ENCODE measurements at regions not wholly inside any gene's neighbourhood (a gene's known extent, or its start where the extent isn't known, plus 50 kb on each side); places are given as distances from the start of the nearest gene placed in this dataset.
"Not testable (repeated sequence)": the region's sequence is repeated elsewhere in the genome, so short reads cannot be mapped to it uniquely, and the experiment has no call there.

DNA sequence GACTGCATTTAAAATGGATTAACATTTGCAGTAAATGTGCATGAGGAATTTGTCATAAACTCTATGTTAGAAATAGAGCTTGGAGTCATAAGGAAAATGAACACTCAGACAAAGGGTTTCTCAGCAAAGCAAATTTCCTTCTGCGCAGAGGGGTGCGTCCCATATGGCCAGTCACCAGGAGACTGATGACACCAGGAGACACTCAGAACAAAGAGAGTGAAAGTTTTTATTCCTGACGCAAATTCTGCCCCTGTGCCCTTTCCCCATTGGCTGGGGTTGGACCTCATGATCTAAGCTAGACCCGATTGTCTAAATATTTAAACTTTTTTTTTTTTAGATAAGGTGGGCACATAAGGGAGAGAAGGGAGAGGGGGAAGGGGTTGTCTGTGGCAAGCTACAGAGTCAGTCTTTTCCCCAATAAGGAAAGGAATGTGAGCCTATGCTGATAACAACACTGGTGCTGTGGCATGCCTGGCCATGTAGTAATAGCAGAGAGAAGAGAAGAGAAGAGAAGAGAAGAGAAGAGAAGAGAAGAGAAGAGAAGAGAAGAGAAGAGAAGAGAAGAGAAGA lies 202.0 kb downstream of the POM121L12 start:
- no peaks in the 10 kb centered on the region for H3K4me1 ChIP-seq (ENCODE audit: control insufficient read depth, insufficient read depth, low read length)
- no peak overlapping the region for H3K4me3 ChIP-seq (ENCODE audit: low read length)
- DNase-seq, result no peak
- H3K27me3 ChIP-seq (ENCODE audit: control insufficient read depth, insufficient read depth, low read length), result no peaks in the 10 kb centered on the region
- 29% methylated on average over 3 of the region's 4 CpGs for WGBS (ENCODE audit: insufficient coverage, low lambda C conversion rate)
- no peaks in the 10 kb centered on the region for H3K36me3 ChIP-seq (ENCODE audit: control insufficient read depth, insufficient read depth, low read length)
- H3K27ac ChIP-seq (ENCODE audit: low read length), result no peak overlapping the region
- no peaks in the 10 kb centered on the region for H3K9me3 ChIP-seq (ENCODE audit: control insufficient read depth, low read depth, low read length)

DNA sequence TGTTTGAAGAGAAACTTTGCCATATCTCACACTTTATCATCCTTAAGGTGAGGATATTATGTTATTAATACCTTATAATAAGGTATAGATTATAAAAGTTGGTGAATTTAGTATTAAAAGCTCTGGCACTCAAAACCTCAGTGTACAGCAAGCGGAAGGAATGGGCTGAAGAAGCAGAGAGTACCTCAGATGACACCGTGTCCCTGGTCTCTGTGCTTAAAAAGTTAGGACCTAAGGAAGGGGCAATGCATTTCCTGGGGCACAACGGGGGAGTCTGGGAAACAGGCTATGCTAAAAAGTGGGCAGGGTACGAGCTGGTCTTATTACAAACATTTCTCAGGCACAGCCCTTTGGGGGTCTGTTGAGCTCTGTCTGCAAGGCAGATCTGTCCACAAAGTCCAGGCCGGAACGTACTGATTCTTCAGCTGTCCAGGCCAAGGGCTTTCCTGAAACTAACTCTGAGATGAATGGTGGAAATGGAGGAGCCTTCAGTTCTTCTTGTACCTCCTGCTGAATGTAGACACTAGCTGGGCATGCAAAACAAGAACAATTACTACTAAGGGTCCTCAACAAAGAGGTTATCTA lies 202.7 kb downstream of the POM121L12 start:
- Histone ChIP-seq H3K4me1 (ENCODE audit: control insufficient read depth, insufficient read depth, low read length) (no peaks in the 10 kb centered on the region), H3K27ac (ENCODE audit: low read length) (no peak overlapping the region), H3K27me3 (ENCODE audit: control insufficient read depth, insufficient read depth, low read length) (no peaks in the 10 kb centered on the region), H3K36me3 (ENCODE audit: control insufficient read depth, insufficient read depth, low read length) (no peaks in the 10 kb centered on the region), H3K4me3 (ENCODE audit: low read length) (no peak overlapping the region), H3K9me3 (ENCODE audit: control insufficient read depth, low read depth, low read length) (no peaks in the 10 kb centered on the region)
- DNase-seq, result no peak
- no CpG with 5 or more reads among the region's 6 CpGs for WGBS (ENCODE audit: insufficient coverage, low lambda C conversion rate)

DNA sequence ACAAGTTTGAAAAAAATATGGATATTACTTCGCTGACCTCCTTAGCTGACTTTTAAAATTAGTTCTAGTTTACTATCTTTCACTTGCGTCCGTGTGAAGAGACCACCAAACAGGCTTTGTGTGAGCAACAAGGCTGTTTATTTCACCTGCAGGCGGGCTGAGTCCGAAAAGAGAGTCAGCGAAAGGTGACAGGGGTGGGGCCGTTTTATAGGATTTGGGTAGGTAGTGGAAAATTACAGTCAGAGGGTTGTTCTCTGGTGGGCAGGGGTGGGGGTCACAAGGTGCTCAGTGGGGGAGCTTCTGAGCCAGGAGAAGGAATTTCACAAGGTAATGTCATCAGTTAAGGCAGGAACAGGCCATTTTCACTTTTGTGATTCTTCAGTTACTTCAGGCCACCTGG lies 203.7 kb downstream of the POM121L12 start:
- H3K27me3 ChIP-seq (ENCODE audit: control insufficient read depth, insufficient read depth, low read length); H3K27ac ChIP-seq (ENCODE audit: low read length); H3K4me1 ChIP-seq (ENCODE audit: control insufficient read depth, insufficient read depth, low read length); H3K9me3 ChIP-seq (ENCODE audit: control insufficient read depth, low read depth, low read length); H3K36me3 ChIP-seq (ENCODE audit: control insufficient read depth, insufficient read depth, low read length); DNase-seq; H3K4me3 ChIP-seq (ENCODE audit: low read length): not testable (repeated sequence)
- WGBS (ENCODE audit: insufficient coverage, low lambda C conversion rate), result 47% methylated on average over 3 of the region's 7 CpGs

DNA sequence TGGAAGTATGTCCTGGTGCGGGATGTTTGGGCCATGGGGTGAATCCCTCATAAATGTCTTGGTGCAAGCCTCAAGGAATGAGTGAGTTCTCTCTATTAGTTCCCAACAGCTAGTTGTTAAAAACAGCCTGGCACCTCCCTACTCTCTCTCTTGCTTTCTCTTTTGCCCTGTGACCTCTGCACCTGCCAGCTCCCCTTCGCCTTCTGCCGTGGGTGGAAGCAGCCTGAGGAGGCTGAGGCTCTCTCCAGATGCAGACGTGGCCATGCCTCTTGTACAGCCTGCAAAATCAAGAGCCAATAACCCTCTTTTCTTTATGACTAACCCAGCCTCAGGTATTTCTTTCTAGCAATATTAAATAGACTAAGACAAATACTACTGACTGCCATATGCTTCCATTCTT lies 210.3 kb downstream of the POM121L12 start:
- H3K4me1 ChIP-seq (ENCODE audit: control insufficient read depth, insufficient read depth, low read length), result no peaks in the 10 kb centered on the region
- H3K4me3 ChIP-seq (ENCODE audit: low read length), result no peak overlapping the region
- H3K27me3 ChIP-seq (ENCODE audit: control insufficient read depth, insufficient read depth, low read length), result no peaks in the 10 kb centered on the region
- no peak for DNase-seq
- no peaks in the 10 kb centered on the region for H3K36me3 ChIP-seq (ENCODE audit: control insufficient read depth, insufficient read depth, low read length)
- H3K27ac ChIP-seq (ENCODE audit: low read length), result no peak overlapping the region
- H3K9me3 ChIP-seq (ENCODE audit: control insufficient read depth, low read depth, low read length), result peaks cover 3% of the 10 kb centered on the region
- 82% methylated on average over 2 of the region's 4 CpGs for WGBS (ENCODE audit: insufficient coverage, low lambda C conversion rate)

DNA sequence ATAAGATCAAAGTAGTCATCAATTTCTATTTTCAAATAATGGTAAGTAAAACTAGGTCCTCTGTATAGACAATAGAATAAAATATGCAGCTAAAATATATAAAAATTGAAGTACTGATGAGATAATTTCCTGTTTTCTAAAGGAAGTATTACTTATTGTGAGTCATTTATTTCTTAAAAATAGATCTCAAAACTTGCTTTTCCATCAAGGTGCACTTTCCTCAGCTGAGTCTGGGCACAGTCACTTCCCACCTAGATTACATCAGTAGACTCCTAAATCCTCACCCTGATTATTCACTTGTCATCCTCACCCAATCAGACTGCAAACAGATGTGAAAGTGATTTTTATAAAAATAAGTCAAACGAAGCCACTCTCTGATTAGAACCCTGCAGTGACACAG lies 211.5 kb downstream of the POM121L12 start:
- WGBS (ENCODE audit: insufficient coverage, low lambda C conversion rate), result no CpG with 5 or more reads among the region's 1 CpG
- Histone ChIP-seq H3K9me3 (ENCODE audit: control insufficient read depth, low read depth, low read length) (peaks cover 3% of the 10 kb centered on the region), H3K27me3 (ENCODE audit: control insufficient read depth, insufficient read depth, low read length) (no peaks in the 10 kb centered on the region), H3K36me3 (ENCODE audit: control insufficient read depth, insufficient read depth, low read length) (no peaks in the 10 kb centered on the region), H3K27ac (ENCODE audit: low read length) (no peak overlapping the region), H3K4me3 (ENCODE audit: low read length) (no peak overlapping the region), H3K4me1 (ENCODE audit: control insufficient read depth, insufficient read depth, low read length) (no peaks in the 10 kb centered on the region)
- no peak for DNase-seq

DNA sequence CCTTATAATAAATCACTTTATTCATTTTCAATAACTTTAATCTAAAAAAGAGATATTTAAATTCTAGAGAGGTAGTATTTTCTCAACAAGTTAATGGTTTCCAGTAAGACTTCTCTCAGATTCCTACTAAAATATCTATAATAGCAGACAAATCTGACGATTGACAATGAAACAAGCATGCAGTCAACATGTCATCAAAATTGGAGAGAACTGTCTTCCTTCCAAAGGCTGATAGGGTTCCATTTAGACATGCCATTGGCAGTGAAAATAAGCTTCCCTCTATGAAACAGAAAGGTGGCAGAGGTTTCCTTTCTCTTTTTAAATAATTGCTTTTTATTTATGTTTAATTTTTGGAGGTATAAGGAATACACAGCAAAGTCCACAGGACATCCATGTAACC lies 217.1 kb downstream of the POM121L12 start:
- no peak overlapping the region for H3K4me3 ChIP-seq (ENCODE audit: low read length)
- no peaks in the 10 kb centered on the region for H3K4me1 ChIP-seq (ENCODE audit: control insufficient read depth, insufficient read depth, low read length)
- no peaks in the 10 kb centered on the region for H3K27me3 ChIP-seq (ENCODE audit: control insufficient read depth, insufficient read depth, low read length)
- no peaks in the 10 kb centered on the region for H3K36me3 ChIP-seq (ENCODE audit: control insufficient read depth, insufficient read depth, low read length)
- WGBS (ENCODE audit: insufficient coverage, low lambda C conversion rate), result no CpG with 5 or more reads among the region's 1 CpG
- no peak for DNase-seq
- H3K9me3 ChIP-seq (ENCODE audit: control insufficient read depth, low read depth, low read length), result no peaks in the 10 kb centered on the region
- no peak overlapping the region for H3K27ac ChIP-seq (ENCODE audit: low read length)

DNA sequence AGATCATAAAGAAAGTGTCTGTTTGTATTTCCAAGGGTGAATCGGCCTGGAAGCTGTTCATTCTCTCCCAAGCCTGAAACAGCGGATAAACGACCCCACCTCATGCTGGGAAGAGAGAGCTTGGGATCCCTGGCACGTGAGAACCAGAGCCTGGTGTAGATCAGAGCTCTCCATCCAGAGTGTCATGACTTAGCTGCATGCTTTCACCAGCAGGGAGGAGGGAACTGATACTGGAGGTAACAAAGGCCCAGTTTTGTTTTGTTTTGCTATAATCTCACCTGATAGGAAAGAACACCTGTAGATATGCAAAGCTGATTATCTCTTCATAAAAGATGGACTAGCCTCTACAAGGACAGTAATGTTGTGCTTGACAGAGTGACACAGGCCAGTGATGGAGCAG lies 236.6 kb downstream of the POM121L12 start:
- H3K27me3 ChIP-seq (ENCODE audit: control insufficient read depth, insufficient read depth, low read length), result no peaks in the 10 kb centered on the region
- H3K9me3 ChIP-seq (ENCODE audit: control insufficient read depth, low read depth, low read length), result no peaks in the 10 kb centered on the region
- no CpG with 5 or more reads among the region's 4 CpGs for WGBS (ENCODE audit: insufficient coverage, low lambda C conversion rate)
- no peak overlapping the region for H3K4me3 ChIP-seq (ENCODE audit: low read length)
- H3K36me3 ChIP-seq (ENCODE audit: control insufficient read depth, insufficient read depth, low read length), result no peaks in the 10 kb centered on the region
- DNase-seq, result no peak
- H3K4me1 ChIP-seq (ENCODE audit: control insufficient read depth, insufficient read depth, low read length), result no peaks in the 10 kb centered on the region
- no peak overlapping the region for H3K27ac ChIP-seq (ENCODE audit: low read length)

DNA sequence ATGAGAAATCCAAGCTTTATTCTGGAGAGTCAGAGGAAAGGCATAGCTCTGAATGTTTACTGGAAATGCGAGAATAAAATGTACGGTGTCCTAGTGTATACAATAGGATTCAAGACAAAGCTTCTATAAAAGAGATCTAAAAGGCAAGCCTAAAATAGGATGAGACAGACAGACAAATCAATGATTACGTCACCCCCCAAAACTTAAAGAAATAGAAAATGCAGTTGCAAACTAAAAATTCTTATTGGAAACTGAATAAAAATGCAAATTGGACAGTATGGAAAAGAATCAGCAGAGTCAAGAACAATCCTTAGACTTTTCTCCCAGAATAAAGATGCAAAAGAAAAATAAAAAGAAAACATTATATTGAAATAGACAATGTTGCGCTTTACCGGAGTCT lies 245.9 kb downstream of the POM121L12 start:
- no peak overlapping the region for H3K4me3 ChIP-seq (ENCODE audit: low read length)
- 74% methylated on average over 5 of the region's 5 CpGs for WGBS (ENCODE audit: insufficient coverage, low lambda C conversion rate)
- no peaks in the 10 kb centered on the region for H3K9me3 ChIP-seq (ENCODE audit: control insufficient read depth, low read depth, low read length)
- DNase-seq, result no peak
- H3K27me3 ChIP-seq (ENCODE audit: control insufficient read depth, insufficient read depth, low read length), result no peaks in the 10 kb centered on the region
- no peaks in the 10 kb centered on the region for H3K4me1 ChIP-seq (ENCODE audit: control insufficient read depth, insufficient read depth, low read length)
- H3K36me3 ChIP-seq (ENCODE audit: control insufficient read depth, insufficient read depth, low read length), result no peaks in the 10 kb centered on the region
- no peak overlapping the region for H3K27ac ChIP-seq (ENCODE audit: low read length)

DNA sequence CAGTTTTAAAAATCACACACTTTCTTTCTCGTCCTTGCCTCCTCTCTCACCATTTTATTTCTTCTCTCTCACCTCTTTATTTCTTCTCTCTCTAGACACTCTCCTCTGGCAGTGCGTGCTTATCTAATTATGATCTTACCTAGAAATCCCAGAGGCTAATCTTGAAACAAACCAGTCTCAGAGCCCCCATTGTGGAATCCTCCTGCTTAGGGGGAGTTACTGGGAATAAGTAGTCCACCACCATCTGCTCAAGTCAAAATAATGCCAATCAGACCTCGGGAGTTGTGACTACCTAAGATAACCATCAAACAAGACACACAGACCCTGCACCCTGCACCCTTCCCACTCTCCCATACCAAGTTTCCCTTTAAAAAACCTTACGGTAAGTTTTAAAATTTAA lies 256.9 kb downstream of the POM121L12 start:
- no peak for DNase-seq
- 86% methylated on average over 2 of the region's 4 CpGs for WGBS (ENCODE audit: insufficient coverage, low lambda C conversion rate)
- no peaks in the 10 kb centered on the region for H3K36me3 ChIP-seq (ENCODE audit: control insufficient read depth, insufficient read depth, low read length)
- H3K4me1 ChIP-seq (ENCODE audit: control insufficient read depth, insufficient read depth, low read length), result no peaks in the 10 kb centered on the region
- H3K27me3 ChIP-seq (ENCODE audit: control insufficient read depth, insufficient read depth, low read length), result no peaks in the 10 kb centered on the region
- no peak overlapping the region for H3K4me3 ChIP-seq (ENCODE audit: low read length)
- no peak overlapping the region for H3K27ac ChIP-seq (ENCODE audit: low read length)
- no peaks in the 10 kb centered on the region for H3K9me3 ChIP-seq (ENCODE audit: control insufficient read depth, low read depth, low read length)

DNA sequence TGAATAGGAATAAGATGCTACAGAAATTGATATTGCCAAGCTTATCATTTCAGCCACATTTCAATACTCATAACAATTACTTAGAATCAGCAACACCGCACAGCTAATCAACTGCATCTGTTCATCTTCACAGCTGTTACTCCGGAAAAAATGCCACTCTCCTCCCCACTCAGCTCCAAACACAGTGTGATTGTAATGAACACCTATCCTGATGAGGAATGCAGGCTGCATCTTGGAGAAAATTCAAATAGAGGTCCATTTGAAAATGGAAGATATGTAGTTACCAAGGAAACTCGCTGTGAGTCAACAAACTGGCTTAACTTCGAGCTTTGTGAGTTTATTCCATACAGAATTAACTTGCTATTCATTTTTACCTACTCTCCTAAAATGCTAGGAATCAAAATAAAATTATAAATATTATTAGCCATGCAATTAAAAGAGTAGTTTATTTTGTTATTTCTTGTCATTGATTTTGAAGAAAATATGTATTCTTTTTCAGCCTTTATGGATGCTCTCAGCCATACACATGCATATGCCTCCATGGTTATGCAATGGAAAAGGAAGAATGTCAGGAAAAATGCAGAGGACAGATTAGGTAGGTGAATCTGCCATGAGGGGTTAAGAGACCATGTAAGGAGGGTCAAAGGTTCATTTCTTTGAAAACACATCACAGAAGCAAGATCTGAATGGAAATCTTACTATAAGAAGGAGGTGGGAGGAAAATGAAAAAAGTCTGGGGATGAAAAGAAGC lies 267.2 kb downstream of the POM121L12 start:
- no peak for DNase-seq
- 60% methylated on average over 1 of the region's 4 CpGs for WGBS (ENCODE audit: insufficient coverage, low lambda C conversion rate)
- no peaks in the 10 kb centered on the region for H3K4me1 ChIP-seq (ENCODE audit: control insufficient read depth, insufficient read depth, low read length)

DNA sequence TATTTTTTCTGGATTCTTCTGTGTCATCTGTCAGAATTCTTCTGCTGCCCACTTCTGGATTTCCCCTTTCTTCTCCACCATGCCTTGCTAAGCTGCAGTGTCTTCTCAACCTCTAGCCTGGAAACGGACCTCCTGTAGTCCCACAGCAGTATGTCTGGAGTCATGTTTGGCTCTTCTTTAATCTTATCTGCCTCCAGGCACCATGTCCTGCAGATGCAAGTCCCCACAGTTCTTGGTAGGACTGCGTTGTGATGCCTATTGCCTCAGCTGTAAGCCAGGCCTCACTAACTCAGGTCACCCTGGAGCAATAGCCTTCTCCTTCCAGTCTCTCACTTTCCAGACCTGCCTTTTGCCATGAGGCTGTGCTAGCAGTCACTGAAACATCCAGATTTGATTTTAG lies 268.3 kb downstream of the POM121L12 start:
- no peaks in the 10 kb centered on the region for H3K27me3 ChIP-seq (ENCODE audit: control insufficient read depth, insufficient read depth, low read length)
- H3K27ac ChIP-seq (ENCODE audit: low read length), result no peak overlapping the region
- WGBS (ENCODE audit: insufficient coverage, low lambda C conversion rate), result no CpG with 5 or more reads among the region's 2 CpGs
- no peak overlapping the region for H3K4me3 ChIP-seq (ENCODE audit: low read length)
- H3K9me3 ChIP-seq (ENCODE audit: control insufficient read depth, low read depth, low read length), result no peaks in the 10 kb centered on the region
- H3K36me3 ChIP-seq (ENCODE audit: control insufficient read depth, insufficient read depth, low read length), result no peaks in the 10 kb centered on the region
- no peaks in the 10 kb centered on the region for H3K4me1 ChIP-seq (ENCODE audit: control insufficient read depth, insufficient read depth, low read length)
- no peak for DNase-seq

More for the DNA sequence above, 267.2 kb downstream of the POM121L12 start:
- Histone ChIP-seq H3K27ac (ENCODE audit: low read length) (no peak overlapping the region), H3K27me3 (ENCODE audit: control insufficient read depth, insufficient read depth, low read length) (no peaks in the 10 kb centered on the region), H3K9me3 (ENCODE audit: control insufficient read depth, low read depth, low read length) (no peaks in the 10 kb centered on the region), H3K4me3 (ENCODE audit: low read length) (no peak overlapping the region), H3K36me3 (ENCODE audit: control insufficient read depth, insufficient read depth, low read length) (no peaks in the 10 kb centered on the region)

Measured in large intestine (tissue), 3 donors.